ENCODE measurements at regions not wholly inside any gene's neighbourhood (a gene's known extent, or its start where the extent isn't known, plus 50 kb on each side); places are given as distances from the start of the nearest gene placed in this dataset.

GRCh38 chr10:125399289-125399688 lies 238.9 kb upstream of the CTBP2 start:
- no peak for DNase-seq (ENCODE audit: low read depth)

- no peak for DNase-seq (ENCODE audit: low read depth)
These were observed 237.9 kb upstream of the CTBP2 start for GRCh38 chr10:125398270-125398669.

- no peak for DNase-seq (ENCODE audit: low read depth)
These were observed 237.2 kb upstream of the CTBP2 start for GRCh38 chr10:125397608-125398007.

- no peak for DNase-seq (ENCODE audit: low read depth)
These were observed 236.3 kb upstream of the CTBP2 start for GRCh38 chr10:125396676-125397075.

GRCh38 chr10:125392609-125393008 lies 232.2 kb upstream of the CTBP2 start:
- no peak for DNase-seq (ENCODE audit: low read depth)

GRCh38 chr10:125392154-125392553 lies 231.8 kb upstream of the CTBP2 start:
- no peak for DNase-seq (ENCODE audit: low read depth)

- DNase-seq (ENCODE audit: low read depth): no peak
These were observed 229.3 kb upstream of the CTBP2 start for GRCh38 chr10:125389648-125390047.

GRCh38 chr10:125379592-125379991 lies 219.2 kb upstream of the CTBP2 start:
- no peak for DNase-seq (ENCODE audit: low read depth)

- DNase-seq (ENCODE audit: low read depth): no peak
These were observed 217.0 kb upstream of the CTBP2 start for GRCh38 chr10:125377368-125377767.

- DNase-seq (ENCODE audit: low read depth): no peak
These were observed 214.8 kb upstream of the CTBP2 start for GRCh38 chr10:125375210-125375609.

GRCh38 chr10:125373546-125373945 lies 213.2 kb upstream of the CTBP2 start:
- DNase-seq (ENCODE audit: low read depth): no peak

- DNase-seq (ENCODE audit: low read depth): no peak
These were observed 210.2 kb upstream of the CTBP2 start for GRCh38 chr10:125370578-125370977.

- DNase-seq (ENCODE audit: low read depth): no peak
These were observed 209.3 kb upstream of the CTBP2 start for GRCh38 chr10:125369382-125370326.

GRCh38 chr10:125368146-125368545 lies 207.8 kb upstream of the CTBP2 start:
- DNase-seq (ENCODE audit: low read depth): no peak

GRCh38 chr10:125363791-125364190 lies 203.4 kb upstream of the CTBP2 start:
- no peak for DNase-seq (ENCODE audit: low read depth)

- DNase-seq (ENCODE audit: low read depth): no peak
These were observed 202.6 kb upstream of the CTBP2 start for GRCh38 chr10:125362950-125363349.

GRCh38 chr10:125359401-125359800 lies 199.0 kb upstream of the CTBP2 start:
- no peak for DNase-seq (ENCODE audit: low read depth)

GRCh38 chr10:125355657-125356056 lies 195.3 kb upstream of the CTBP2 start:
- DNase-seq (ENCODE audit: low read depth): no peak

- no peak for DNase-seq (ENCODE audit: low read depth)
These were observed 190.2 kb upstream of the CTBP2 start for GRCh38 chr10:125350519-125350918.

- no peak for DNase-seq (ENCODE audit: low read depth)
These were observed 188.2 kb upstream of the CTBP2 start for GRCh38 chr10:125348536-125348935.

GRCh38 chr10:125344573-125345171 lies 184.3 kb upstream of the CTBP2 start:
- DNase-seq (ENCODE audit: low read depth): no peak

GRCh38 chr10:125343983-125344382 lies 183.6 kb upstream of the CTBP2 start:
- DNase-seq (ENCODE audit: low read depth): no peak

GRCh38 chr10:125343118-125343925 lies 183.0 kb upstream of the CTBP2 start:
- no peak for DNase-seq (ENCODE audit: low read depth)

Data from stimulated activated CD8-positive, alpha-beta memory T cell treated with anti-CD3 and anti-CD28 coated beads, Interleukin-4, amount 100 ng/mL, for 24 hours (primary cell).